Activated CD4-positive, alpha-beta T cell treated with anti-CD3 and anti-CD28 coated beads, Interleukin-2, amount 50 U/mL, for 4 hours (primary cell): ENCODE measurements at regions not wholly inside any gene's neighbourhood (a gene's known extent, or its start where the extent isn't known, plus 50 kb on each side); places are given as distances from the start of the nearest gene placed in this dataset.
"Not testable (repeated sequence)": the region's sequence is repeated elsewhere in the genome, so short reads cannot be mapped to it uniquely, and the experiment has no call there.

ENCODE experiments used
- DNase-seq, 2 experiments: peaks; one replicate each; pipeline ENCODE4 v3.0.0-alpha.2; 2020

- DNase-seq, result no peak
Observed at GRCh38 chr2:62410015-62410453, 96.0 kb downstream of the TMEM17 start.

GRCh38 chr2:62409442-62409841, 96.6 kb downstream of the TMEM17 start:
- DNase-seq, result no peak

- no peak for DNase-seq
Observed at GRCh38 chr2:62408241-62408677, 97.7 kb downstream of the TMEM17 start.

- DNase-seq, result no peak
Observed at GRCh38 chr2:62407838-62408237, 98.2 kb downstream of the TMEM17 start.

GRCh38 chr2:62407401-62407800, 98.6 kb downstream of the TMEM17 start:
- DNase-seq, result no peak

GRCh38 chr2:62406573-62407043, 99.4 kb downstream of the TMEM17 start:
- DNase-seq, result no peak

GRCh38 chr2:62404913-62405312, 101.1 kb downstream of the TMEM17 start:
- DNase-seq, result no peak

- DNase-seq, result no peak
Observed at GRCh38 chr2:62402156-62402555, 103.8 kb downstream of the TMEM17 start.

GRCh38 chr2:62398356-62398755, 107.6 kb downstream of the TMEM17 start:
- no peak for DNase-seq

GRCh38 chr2:62396880-62397279, 109.1 kb downstream of the TMEM17 start:
- no peak for DNase-seq

GRCh38 chr2:62393293-62393692, 112.7 kb downstream of the TMEM17 start:
- DNase-seq, result no peak

- DNase-seq, result no peak
Observed at GRCh38 chr2:62391696-62392095, 114.3 kb downstream of the TMEM17 start.

- DNase-seq, result not testable (repeated sequence)
Observed at GRCh38 chr2:62386378-62386777, 119.6 kb downstream of the TMEM17 start.

- no peak for DNase-seq
Observed at GRCh38 chr2:62383846-62384245, 122.1 kb downstream of the TMEM17 start.

GRCh38 chr2:62382757-62383156, 123.2 kb downstream of the TMEM17 start:
- no peak for DNase-seq

GRCh38 chr2:62382122-62382521, 123.9 kb downstream of the TMEM17 start:
- no peak for DNase-seq

GRCh38 chr2:62381656-62382055, 124.3 kb downstream of the TMEM17 start:
- DNase-seq, result no peak

- no peak for DNase-seq
Observed at GRCh38 chr2:62379566-62379965, 126.4 kb downstream of the TMEM17 start.

GRCh38 chr2:62375113-62375420, 130.9 kb downstream of the TMEM17 start:
- DNase-seq, result no peak

GRCh38 chr2:62374301-62375112, 131.5 kb downstream of the TMEM17 start:
- no peak for DNase-seq

GRCh38 chr2:62372824-62373223, 133.2 kb downstream of the TMEM17 start:
- DNase-seq, result no peak

- no peak for DNase-seq
Observed at GRCh38 chr2:62370321-62371250, 135.4 kb downstream of the TMEM17 start.

- DNase-seq, result no peak
Observed at GRCh38 chr2:62369541-62370202, 136.3 kb downstream of the TMEM17 start.
